H1 (cell line): ENCODE measurements at regions not wholly inside any gene's neighbourhood (a gene's known extent, or its start where the extent isn't known, plus 50 kb on each side); places are given as distances from the start of the nearest gene placed in this dataset.
A peak's percentile ranks its signal among the peaks of the same experiment; 100 is the strongest.

Source experiments
- CTCF ChIA-PET: fragments of 300-600 bp; sonication (Branson Sonifier 250); formaldehyde crosslinking; loops from one replicate; lab custom pipeline; 2021; ENCODE audit not compliant: partially characterized antibody; lab: Charles Lee
- POLR2A ChIA-PET: fragments of 300-600 bp; sonication (Branson Sonifier 250); formaldehyde crosslinking; loops from one replicate; lab custom pipeline; 2021; ENCODE audit warnings: inconsistent platforms; ENCODE audit not compliant: partially characterized antibody; lab: Charles Lee
- DNase-seq, 2 experiments: peaks; one replicate each; pipeline versions ENCODE4 v3.0.0 to v3.0.0-alpha.2; 2010 to 2022; ENCODE audit warnings: low spot score in 2 of 2, low read depth in 1 of 2, mixed read lengths in 1 of 2
- FAIRE-seq: peaks from 2 replicates; lab custom pipeline; 2011; peaks lifted over from hg19 to GRCh38; lab: Jason Lieb, UNC
- H2AFZ ChIP-seq: 2 replicates; pipeline ENCODE4 v1.8.1; 2012; ENCODE audit warnings: low read length, inconsistent platforms
- H2AK5ac ChIP-seq: 2 replicates; pipeline ENCODE4 v1.6.1; 2013; ENCODE audit warnings: low read depth, low read length
- H2BK120ac ChIP-seq: replicated peaks from 2 replicates; pipeline ENCODE3; 2013; ENCODE audit warnings: low read depth, low read length, inconsistent platforms
- H2BK12ac ChIP-seq: 2 replicates; pipeline ENCODE4 v1.6.1; 2013; ENCODE audit warnings: low read depth, low read length
- H2BK15ac ChIP-seq: 2 replicates; pipeline ENCODE4 v1.6.1; 2013; ENCODE audit warnings: low read length
- H2BK20ac ChIP-seq: 2 replicates; pipeline ENCODE4 v1.6.1; 2013; ENCODE audit warnings: low read length
- H2BK5ac ChIP-seq: 2 replicates; pipeline ENCODE4 v1.6.1; 2013; ENCODE audit warnings: low read depth, low read length
- H3K14ac ChIP-seq: 2 replicates; pipeline ENCODE4 v1.6.1; 2013; ENCODE audit warnings: inconsistent platforms; ENCODE audit not compliant: insufficient read length
- H3K18ac ChIP-seq: 2 replicates; pipeline ENCODE4 v1.6.1; 2013; ENCODE audit warnings: low read length; ENCODE audit errors: extremely low read depth
- H3K23ac ChIP-seq: 2 replicates; pipeline ENCODE4 v1.6.1; 2013; ENCODE audit warnings: inconsistent platforms; ENCODE audit not compliant: insufficient read length
- H3K23me2 ChIP-seq: 2 replicates; pipeline ENCODE4 v1.6.1; 2013; ENCODE audit warnings: low read depth, low read length
- H3K27ac ChIP-seq: 2 replicates; pipeline ENCODE4 v1.6.1; 2011; ENCODE audit warnings: low read depth, low read length, inconsistent platforms
- H3K27me3 ChIP-seq, 4 experiments: replicated peaks in 1 of 4; 1 replicate in 1 of 4; 2 replicates in 3 of 4; pipeline versions ENCODE4 v1.6.1 to v1.8.1; 2011 to 2013; ENCODE audit warnings: low read length in 3 of 4, mild to moderate bottlenecking in 3 of 4, inconsistent platforms in 2 of 4, mixed read lengths in 2 of 4, moderate library complexity in 1 of 4; ENCODE audit not compliant: control insufficient read depth in 3 of 4, insufficient read depth in 3 of 4; ENCODE audit errors: extremely low read depth in 1 of 4
- H3K36me3 ChIP-seq, 4 experiments: 2 replicates each; pipeline versions ENCODE4 v1.6.1 to v1.8.1; 2011 to 2013; ENCODE audit warnings: mild to moderate bottlenecking in 4 of 4, low read length in 3 of 4, moderate library complexity in 2 of 4, control low read depth in 1 of 4, inconsistent platforms in 1 of 4; ENCODE audit not compliant: insufficient read depth in 4 of 4, control insufficient read depth in 2 of 4
- H3K4ac ChIP-seq: replicated peaks from 2 replicates; pipeline ENCODE3; 2013; ENCODE audit warnings: low read length, low read depth, mixed read lengths, inconsistent platforms; ENCODE audit not compliant: insufficient read length
- H3K4me1 ChIP-seq, 4 experiments: replicated peaks in 1 of 4; 1 replicate in 1 of 4; 2 replicates in 3 of 4; pipeline versions ENCODE4 v1.6.1 to v1.8.1; 2011 to 2013; ENCODE audit warnings: low read length in 3 of 4, inconsistent platforms in 2 of 4, mixed read lengths in 1 of 4; ENCODE audit not compliant: insufficient read depth in 4 of 4, control insufficient read depth in 3 of 4
- H3K4me2 ChIP-seq, 2 experiments: 2 replicates each; pipeline versions ENCODE4 v1.6.1 to v1.8.1; 2011 to 2013; ENCODE audit warnings: low read depth in 2 of 2, low read length in 2 of 2, control low read depth in 1 of 2, inconsistent platforms in 1 of 2, mild to moderate bottlenecking in 1 of 2; ENCODE audit not compliant: insufficient read depth in 1 of 2
- H3K4me3 ChIP-seq, 4 experiments: fragments of 200-600, 300-600 bp in 1 of 4; sonication (generic), shearing (Covaris generic), sonication (Bioruptor Twin) in 1 of 4; 2 replicates each; pipeline versions ENCODE4 v1.5.1 to v1.8.1; 2011 to 2016; ENCODE audit warnings: low read length in 4 of 4, low read depth in 3 of 4, control low read depth in 2 of 4, inconsistent platforms in 2 of 4, mild to moderate bottlenecking in 2 of 4, mixed read lengths in 1 of 4, moderate library complexity in 1 of 4; ENCODE audit not compliant: insufficient read depth in 2 of 4; ENCODE audit errors: extremely low read depth in 1 of 4
- H3K56ac ChIP-seq: replicated peaks from 2 replicates; pipeline ENCODE3; 2013; ENCODE audit warnings: low read depth, mild to moderate bottlenecking, mixed read lengths, low read length, inconsistent platforms; ENCODE audit not compliant: insufficient read length
- H3K79me1 ChIP-seq: 2 replicates; pipeline ENCODE4 v1.6.1; 2013; ENCODE audit warnings: low read depth, low read length, control low read depth
- H3K79me2 ChIP-seq, 2 experiments: 2 replicates each; pipeline versions ENCODE4 v1.6.1 to v1.8.1; 2012 to 2013; ENCODE audit warnings: low read length in 2 of 2, mild to moderate bottlenecking in 2 of 2, inconsistent platforms in 1 of 2; ENCODE audit not compliant: insufficient read depth in 2 of 2, control insufficient read depth in 1 of 2
- H3K9ac ChIP-seq, 4 experiments: replicated peaks in 1 of 4; 1 replicate in 1 of 4; 2 replicates in 3 of 4; pipeline versions ENCODE4 v1.6.1 to v1.8.1; 2011 to 2013; ENCODE audit warnings: low read depth in 3 of 4, low read length in 3 of 4, control low read depth in 2 of 4, mild to moderate bottlenecking in 2 of 4, moderate library complexity in 2 of 4, inconsistent platforms in 1 of 4; ENCODE audit errors: extremely low read depth in 1 of 4
- H3K9me3 ChIP-seq, 2 experiments: 2 replicates each; pipeline versions ENCODE4 v1.6.1 to v1.8.1; 2012 to 2013; ENCODE audit warnings: mild to moderate bottlenecking in 2 of 2, moderate library complexity in 2 of 2, control low read depth in 1 of 2, inconsistent platforms in 1 of 2, low read depth in 1 of 2, low read length in 1 of 2, mixed read lengths in 1 of 2; ENCODE audit not compliant: insufficient read depth in 2 of 2
- H4K20me1 ChIP-seq, 2 experiments: replicated peaks in 1 of 2; 2 replicates each; pipeline versions ENCODE3 to v1.8.1; 2011 to 2013; ENCODE audit warnings: inconsistent platforms in 2 of 2, low read length in 2 of 2, mild to moderate bottlenecking in 1 of 2; ENCODE audit not compliant: insufficient read depth in 2 of 2, control insufficient read depth in 1 of 2
- H4K5ac ChIP-seq: 2 replicates; pipeline ENCODE4 v1.6.1; 2013; ENCODE audit warnings: low read length, low read depth, mixed read lengths, inconsistent platforms; ENCODE audit not compliant: insufficient read length
- H4K8ac ChIP-seq: 2 replicates; pipeline ENCODE4 v1.8.0; 2013; ENCODE audit warnings: mild to moderate bottlenecking, moderate library complexity, low read length, inconsistent platforms; ENCODE audit not compliant: insufficient read depth; ENCODE audit errors: extremely low read depth
- H4K91ac ChIP-seq: replicated peaks from 2 replicates; pipeline ENCODE3; 2013; ENCODE audit warnings: low read length, mixed read lengths, inconsistent platforms; ENCODE audit not compliant: insufficient read length
- CHD1 ChIP-seq: IDR thresholded peaks from 2 replicates; pipeline ENCODE4 v1.6.1; 2012; ENCODE audit warnings: low read depth, low read length, improper control_type of control experiment
- KDM4A ChIP-seq: IDR thresholded peaks from one replicate; pipeline ENCODE4 v1.7.1; 2012; ENCODE audit warnings: low read depth, mild to moderate bottlenecking, moderate library complexity, low read length, inconsistent platforms; ENCODE audit not compliant: severe bottlenecking
- TAF7 ChIP-seq: optimal IDR thresholded peaks from 2 replicates; pipeline ENCODE3; 2011; ENCODE audit warnings: low read depth, mild to moderate bottlenecking, inconsistent platforms, low read length, moderate library complexity, borderline replicate concordance
- WGBS, 2 experiments: shearing (Covaris generic) in 1 of 2; methylation state at CpG; one replicate each; pipeline versions ENCODE4 v1.1.6 to v1.1.7; 2013 to 2015; ENCODE audit warnings: low lambda C conversion rate in 2 of 2, mixed read lengths in 2 of 2, inconsistent platforms in 1 of 2, low coverage in 1 of 2, missing lambda C conversion rate in 1 of 2; ENCODE audit not compliant: insufficient replicate concordance in 2 of 2, insufficient coverage in 1 of 2, insufficient read length in 1 of 2; ENCODE audit errors: extremely low coverage in 1 of 2, missing lambda C conversion rate in 1 of 2; 5-methylcytosine and 5-hydroxymethylcytosine counted together
- TF ChIP-seq, protein P1 (sequence below): IDR thresholded peaks from 2 replicates; pipeline ENCODE4 v1.6.1; 2012; ENCODE audit warnings: low read length, inconsistent platforms

DNA sequence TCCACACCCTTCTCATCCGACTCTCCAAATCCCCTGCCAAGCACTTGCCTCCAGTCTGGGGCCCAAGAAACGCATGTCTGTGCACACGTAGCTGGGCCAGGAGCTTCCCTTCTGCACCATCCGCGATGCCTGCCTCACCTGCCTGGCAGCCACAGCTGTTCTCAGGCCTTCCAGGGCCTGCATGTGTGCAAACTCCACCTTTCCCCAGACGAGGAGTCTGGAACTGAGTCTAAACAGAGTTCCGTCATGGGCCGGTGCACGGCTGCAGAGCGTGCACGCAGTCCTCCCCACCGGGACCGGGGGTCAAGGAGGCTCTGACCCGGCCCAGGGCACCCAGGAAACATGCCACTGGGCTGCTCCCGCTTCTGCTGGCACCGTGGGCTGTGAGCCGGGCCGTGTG is 66.8 kb upstream of the SALL3 start:
- Histone ChIP-seq H2BK5ac (no peak overlapping the region), H3K4me1 (no peaks in the 10 kb centered on the region), H4K8ac (no peak overlapping the region), H2BK12ac (no peak overlapping the region), H3K4me2 (no peak overlapping the region), H3K79me1 (no peaks in the 10 kb centered on the region), H2BK15ac (no peak overlapping the region), H4K91ac (no peak overlapping the region), H2BK20ac (no peak overlapping the region), H3K4me3 (no peak overlapping the region), H3K36me3 (no peaks in the 10 kb centered on the region), H4K5ac (no peak overlapping the region), H3K27ac (no peak overlapping the region), H2AFZ (no peak overlapping the region), H3K23me2 (no peaks in the 10 kb centered on the region), H3K56ac (no peak overlapping the region), H3K14ac (no peak overlapping the region), H3K23ac (no peak overlapping the region), H4K20me1 (no peaks in the 10 kb centered on the region), H3K18ac (no peak overlapping the region), H3K4ac (no peak overlapping the region), H3K9me3 (no peaks in the 10 kb centered on the region), H3K9ac (no peak overlapping the region), H3K79me2 (no peaks in the 10 kb centered on the region), H2AK5ac (no peak overlapping the region), H3K27me3 (no peaks in the 10 kb centered on the region), H2BK120ac (no peak overlapping the region)
- CTCF ChIA-PET = interaction anchor here (0.7 kb wide), 1 partner anchor 127 kb away, joined by 3 read pairs; no protein-coding TSS in a partner anchor
- 94% methylated on average over 10 of the region's 18 CpGs; no CpG with 5 or more reads in 1 of the 2 experiments for WGBS, 2 experiments
- TF ChIP-seq CHD1 = no peak
- TF ChIP-seq KDM4A = no peak
- TF ChIP-seq, protein P1, sequence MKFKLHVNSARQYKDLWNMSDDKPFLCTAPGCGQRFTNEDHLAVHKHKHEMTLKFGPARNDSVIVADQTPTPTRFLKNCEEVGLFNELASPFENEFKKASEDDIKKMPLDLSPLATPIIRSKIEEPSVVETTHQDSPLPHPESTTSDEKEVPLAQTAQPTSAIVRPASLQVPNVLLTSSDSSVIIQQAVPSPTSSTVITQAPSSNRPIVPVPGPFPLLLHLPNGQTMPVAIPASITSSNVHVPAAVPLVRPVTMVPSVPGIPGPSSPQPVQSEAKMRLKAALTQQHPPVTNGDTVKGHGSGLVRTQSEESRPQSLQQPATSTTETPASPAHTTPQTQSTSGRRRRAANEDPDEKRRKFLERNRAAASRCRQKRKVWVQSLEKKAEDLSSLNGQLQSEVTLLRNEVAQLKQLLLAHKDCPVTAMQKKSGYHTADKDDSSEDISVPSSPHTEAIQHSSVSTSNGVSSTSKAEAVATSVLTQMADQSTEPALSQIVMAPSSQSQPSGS = no peak
- no peak for TF ChIP-seq TAF7
- peak in 1 of 2 experiments; percentile 31 for DNase-seq
- POLR2A ChIA-PET = no interaction called here
- no peak for FAIRE-seq
